Heart left ventricle (tissue), 16 donors: ENCODE measurements at regions not wholly inside any gene's neighbourhood (a gene's known extent, or its start where the extent isn't known, plus 50 kb on each side); places are given as distances from the start of the nearest gene placed in this dataset.

Experiments
- ATAC-seq, 4 donors: fragments of 200-7000 bp; cut with Tn5 transposase; one replicate each; pipeline ENCODE4 v1.9.1; 2020 to 2022; ENCODE audit warnings: moderate library complexity in 4 of 4, mild to moderate bottlenecking in 3 of 4, moderate number of reproducible peaks in 1 of 4
- DNase-seq, 5 donors: peaks; one replicate each; pipeline ENCODE4 v3.0.0-alpha.2; 2020
- H3K27ac ChIP-seq, 12 donors: fragments of 200-600 bp; sonication (generic) in 4 of 12; one replicate each; pipeline versions ENCODE4 v1.5.0 to v1.8.0; 2016 to 2022; ENCODE audit warnings: mild to moderate bottlenecking in 2 of 12
- H3K27me3 ChIP-seq, 9 donors: fragments of 200-600 bp; sonication (generic) in 2 of 9; one replicate each; pipeline versions ENCODE4 v1.5.1 to v1.8.0; 2016 to 2022; ENCODE audit warnings: mild to moderate bottlenecking in 3 of 9
- H3K36me3 ChIP-seq, 9 donors: fragments of 200-600 bp; sonication (generic) in 2 of 9; one replicate each; pipeline versions ENCODE4 v1.5.0 to v1.8.0; 2018 to 2022; ENCODE audit warnings: mild to moderate bottlenecking in 2 of 9
- H3K4me1 ChIP-seq, 12 donors: fragments of 200-600 bp; sonication (generic) in 4 of 12; one replicate each; pipeline versions ENCODE4 v1.5.0 to v1.8.0; 2016 to 2022; ENCODE audit warnings: mild to moderate bottlenecking in 3 of 12
- H3K4me3 ChIP-seq, 12 donors: fragments of 200-600 bp; sonication (generic) in 4 of 12; one replicate each; pipeline versions ENCODE4 v1.5.0 to v1.8.0; 2017 to 2022; ENCODE audit warnings: mild to moderate bottlenecking in 9 of 12, moderate library complexity in 4 of 12
- H3K9me3 ChIP-seq, 12 donors: fragments of 200-600 bp; sonication (generic) in 4 of 12; one replicate each; pipeline versions ENCODE4 v1.5.0 to v1.8.0; 2016 to 2022; ENCODE audit warnings: mild to moderate bottlenecking in 1 of 12
- POLR2A ChIP-seq, 2 donors: fragments of 450-650 bp; IDR thresholded peaks; one replicate each; pipeline ENCODE4 v1.6.1; 2017; ENCODE audit warnings: antibody characterized with exemption in 2 of 2, mild to moderate bottlenecking in 2 of 2, moderate library complexity in 2 of 2
- WGBS, 4 donors: extraction: QIAGEN DNeasy Blood & Tissue Kit in 2 of 4; methylation state at CpG; one replicate each; pipeline versions ENCODE4 v1.1.5 to v1.1.7; 2013 to 2018; 5-methylcytosine and 5-hydroxymethylcytosine counted together
- intact Hi-C, 10 donors: fragments of 100-400 bp; cut with DNase I; formaldehyde crosslinking; loops; one replicate each; pipeline versions ENCODE4 v1.11.1 to v1.14.2; 2022
- TF ChIP-seq, protein P1 (sequence below), 12 donors: fragments of 200-600 bp; sonication (generic) in 4 of 12; IDR thresholded peaks; one replicate each; pipeline versions ENCODE4 v1.5.0 to v1.8.0; 2018 to 2022; ENCODE audit warnings: antibody characterized with exemption in 12 of 12, mild to moderate bottlenecking in 5 of 12
- donor health status: ischemic (EF 13 %, LVEDD 7.1; RV severe dilation, severe dysfunction).
- donor health status: healthy with polysubstance abuse.
- donor health status: DM: no; HTN: yes; CAD: no.
- donor health status: DM: no; HTN: no; CAD: no.
- donor health status: ischemic (EF 25% LVEDD 6.9; RV normal size, moderate dysfunction).
- donor health status: ischemic (EF 25% LVEDD 5.7; RV mildly dilated, moderate dysfunction).
- donor health status: healthy.
- donor health status: DM: yes; HTN: yes; CAD: no.
- donor health status: ischemic (EF 35%, LVEDD 5.7; RV mildly dilated, moderate dysfunction).
- donor health status: nonischemic (EF 11% LVEDD 7.7; RV severe dilation, severe dysfunction).
- donor health status: DM: yes; HTN: yes; CAD: no.
- donor health status: PGD.
- donor health status: ischemic (EF 29% LVEDD 5.4; RV normal size, mild dysfunction).
- donor health status: nonischemic (EF 23%, LVEDD 6.1; RV moderate dilation, normal function).

DNA sequence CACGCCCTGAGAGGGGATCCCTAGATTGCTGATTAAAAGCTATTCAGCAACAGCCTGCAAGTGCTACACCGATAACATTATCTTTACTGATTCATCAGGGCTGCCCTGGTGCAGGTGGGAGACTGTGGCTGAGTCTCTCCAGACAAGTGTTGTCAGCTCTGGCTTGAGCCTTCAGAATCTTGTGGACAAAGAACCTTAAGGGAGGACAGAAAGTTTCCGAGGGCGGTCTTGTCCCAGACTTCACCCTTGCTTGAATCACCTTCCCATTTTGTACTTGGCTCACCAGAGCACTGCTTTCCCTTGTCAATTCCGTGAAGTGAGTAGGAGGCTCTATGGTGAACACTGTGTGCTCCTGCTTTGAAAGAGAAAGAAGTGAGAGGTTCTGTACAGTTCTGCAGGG, 88.6 kb upstream of the PCSK2 start:
- intact Hi-C loops, result no loop called here
- ATAC-seq, result no peak
- H3K27me3 ChIP-seq, result no peaks in the 10 kb centered on the region
- TF ChIP-seq, protein P1, sequence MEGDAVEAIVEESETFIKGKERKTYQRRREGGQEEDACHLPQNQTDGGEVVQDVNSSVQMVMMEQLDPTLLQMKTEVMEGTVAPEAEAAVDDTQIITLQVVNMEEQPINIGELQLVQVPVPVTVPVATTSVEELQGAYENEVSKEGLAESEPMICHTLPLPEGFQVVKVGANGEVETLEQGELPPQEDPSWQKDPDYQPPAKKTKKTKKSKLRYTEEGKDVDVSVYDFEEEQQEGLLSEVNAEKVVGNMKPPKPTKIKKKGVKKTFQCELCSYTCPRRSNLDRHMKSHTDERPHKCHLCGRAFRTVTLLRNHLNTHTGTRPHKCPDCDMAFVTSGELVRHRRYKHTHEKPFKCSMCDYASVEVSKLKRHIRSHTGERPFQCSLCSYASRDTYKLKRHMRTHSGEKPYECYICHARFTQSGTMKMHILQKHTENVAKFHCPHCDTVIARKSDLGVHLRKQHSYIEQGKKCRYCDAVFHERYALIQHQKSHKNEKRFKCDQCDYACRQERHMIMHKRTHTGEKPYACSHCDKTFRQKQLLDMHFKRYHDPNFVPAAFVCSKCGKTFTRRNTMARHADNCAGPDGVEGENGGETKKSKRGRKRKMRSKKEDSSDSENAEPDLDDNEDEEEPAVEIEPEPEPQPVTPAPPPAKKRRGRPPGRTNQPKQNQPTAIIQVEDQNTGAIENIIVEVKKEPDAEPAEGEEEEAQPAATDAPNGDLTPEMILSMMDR (IDR thresholded peaks at IDR 0.05), result no peak
- no peak for TF ChIP-seq POLR2A (IDR thresholded peaks at IDR 0.05)
- no peak overlapping the region for H3K4me3 ChIP-seq
- H3K4me1 ChIP-seq, result no peaks in the 10 kb centered on the region
- WGBS, 4 donors, result 35 to 45% (median 40%) methylated on average over 5 of the region's 5 CpGs
- no peaks in the 10 kb centered on the region for H3K36me3 ChIP-seq
- H3K27ac ChIP-seq, result no peak overlapping the region
- peaks cover 0 to 11% (median 0%) of the 10 kb centered on the region in 12 donors for H3K9me3 ChIP-seq
- DNase-seq, result no peak

- Histone ChIP-seq H3K4me1 (no peaks in the 10 kb centered on the region), H3K4me3 (no peak overlapping the region), H3K27me3 (no peaks in the 10 kb centered on the region), H3K36me3 (no peaks in the 10 kb centered on the region), H3K9me3 (peaks cover 0 to 11% (median 0%) of the 10 kb centered on the region in 12 donors), H3K27ac (no peak overlapping the region)
- WGBS, 4 donors, result 85 to 95% (median 90%) methylated on average over 3 of the region's 3 CpGs
- ATAC-seq (no peak), DNase-seq (no peak)
- intact Hi-C loops, result no loop called here
- TF ChIP-seq, protein P1 (IDR thresholded peaks at IDR 0.05), result no peak
- TF ChIP-seq POLR2A (IDR thresholded peaks at IDR 0.05), result no peak
Observed at GRCh38 chr20:17140894-17141293, 85.9 kb upstream of the PCSK2 start.

DNA sequence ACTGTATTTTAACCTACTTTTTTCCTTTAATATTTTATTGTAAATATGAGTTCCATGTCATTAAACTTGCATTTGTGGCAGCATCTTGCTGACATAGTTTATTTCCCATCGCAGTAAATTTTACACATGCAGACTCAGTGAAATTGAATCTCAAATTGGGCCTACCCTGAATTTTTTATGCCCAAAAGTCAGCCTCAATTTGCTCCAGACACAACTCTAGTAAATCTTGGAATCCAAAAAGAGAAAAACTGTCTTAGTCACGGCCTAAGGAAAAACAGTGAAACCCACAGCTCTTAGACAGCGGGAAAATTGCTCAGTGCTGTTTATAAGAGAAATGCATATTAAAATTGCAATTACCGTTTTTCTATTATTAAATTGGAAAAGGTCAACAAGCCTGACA, 85.3 kb upstream of the PCSK2 start:
- Histone ChIP-seq H3K4me1 (no peaks in the 10 kb centered on the region), H3K4me3 (no peak overlapping the region), H3K9me3 (peaks cover 0 to 11% (median 0%) of the 10 kb centered on the region in 12 donors), H3K27ac (no peak overlapping the region), H3K36me3 (no peaks in the 10 kb centered on the region), H3K27me3 (no peaks in the 10 kb centered on the region)
- TF ChIP-seq, protein P1 (IDR thresholded peaks at IDR 0.05), result no peak
- TF ChIP-seq POLR2A (IDR thresholded peaks at IDR 0.05), result no peak
- intact Hi-C loops, result no loop called here
- 82 to 89% (median 83%) methylated on average over 4 of the region's 4 CpGs for WGBS, 4 donors
- no peak for DNase-seq
- ATAC-seq, result no peak

DNA sequence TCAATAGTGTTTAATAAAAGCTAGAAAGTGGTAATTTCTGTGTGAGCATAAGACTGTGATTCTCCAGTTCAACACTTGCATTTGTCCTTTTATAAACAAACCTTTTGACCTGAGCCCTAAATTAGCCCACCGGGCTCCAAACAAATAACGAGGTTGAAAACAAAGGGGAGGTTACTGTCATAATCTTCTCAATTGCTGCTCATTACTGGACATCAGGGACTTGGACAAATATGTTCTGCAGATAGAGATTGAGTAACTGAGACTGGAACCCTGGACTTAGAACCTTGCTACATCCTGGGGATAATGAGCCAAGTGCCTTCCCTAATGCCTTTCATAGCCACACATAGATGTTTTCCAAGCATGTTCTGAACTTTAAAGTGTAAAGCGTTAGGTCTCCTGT, 84.2 kb upstream of the PCSK2 start:
- Histone ChIP-seq H3K4me1 (no peaks in the 10 kb centered on the region), H3K4me3 (no peak overlapping the region), H3K36me3 (no peaks in the 10 kb centered on the region), H3K27me3 (no peaks in the 10 kb centered on the region), H3K9me3 (peaks cover 0 to 11% (median 0%) of the 10 kb centered on the region in 12 donors), H3K27ac (no peak overlapping the region)
- TF ChIP-seq POLR2A (IDR thresholded peaks at IDR 0.05), result no peak
- TF ChIP-seq, protein P1 (IDR thresholded peaks at IDR 0.05), result no peak
- ATAC-seq, result no peak
- no peak for DNase-seq
- WGBS, 4 donors, result 75 to 82% (median 80%) methylated on average over 3 of the region's 3 CpGs
- intact Hi-C loops, result no loop called here
